ENCODE measurements at regions not wholly inside any gene's neighbourhood (a gene's known extent, or its start where the extent isn't known, plus 50 kb on each side); places are given as distances from the start of the nearest gene placed in this dataset.

DNA sequence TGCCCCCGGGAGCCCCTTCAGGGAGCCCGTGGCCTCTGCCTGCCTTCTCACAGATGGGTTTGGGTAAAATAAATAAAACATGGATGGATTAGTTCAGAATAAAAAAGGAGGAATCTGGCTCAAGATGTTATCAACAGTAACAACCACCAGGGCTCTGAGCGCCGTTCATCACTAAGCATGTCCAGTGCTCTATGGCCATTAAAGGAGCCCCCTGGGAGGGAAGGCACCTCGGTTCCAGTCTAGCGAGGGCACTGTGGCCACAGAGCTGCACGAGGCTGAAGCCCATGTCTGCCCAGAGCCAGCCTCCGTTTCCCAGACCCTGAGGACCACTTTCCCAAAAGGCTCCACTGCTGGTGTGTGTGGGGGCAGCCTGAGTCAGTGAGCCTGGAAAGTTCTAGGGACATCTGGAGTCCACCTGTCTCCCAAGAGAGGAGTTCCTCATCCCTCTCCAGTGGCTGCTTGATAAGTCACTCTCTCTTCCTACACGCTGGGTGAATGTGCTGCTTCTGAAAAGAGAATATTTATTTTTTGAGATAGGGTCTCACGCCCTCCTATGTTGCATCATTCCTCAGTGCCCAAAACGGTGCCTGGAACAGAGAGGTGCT lies 614.6 kb downstream of the TBC1D22A start:
- Histone ChIP-seq H3K27me3 (replicated peaks; ENCODE audit: insufficient read depth, low read length) (0 out of 2 replicates have a peak, but pooled peaks cover 4% of the 10 kb centered on the region), H4K20me1 (ENCODE audit: insufficient read depth, low read length) (no peaks in the 10 kb centered on the region), H3K9ac (ENCODE audit: low read length) (no peak overlapping the region), H3K4me3 (ENCODE audit: low read length) (no peak overlapping the region), H3K9me2 (replicated peaks; ENCODE audit: insufficient read depth, low read length) (no peaks in the 10 kb centered on the region), H3F3A (ENCODE audit: insufficient read depth, low read length) (no peaks in the 10 kb centered on the region), H3K27ac (ENCODE audit: low read length) (no peak overlapping the region), H3K4me1 (ENCODE audit: low read length) (no peaks in the 10 kb centered on the region), H3K9me3 (replicated peaks; ENCODE audit: insufficient read depth, low read length) (no peaks in the 10 kb centered on the region), H3K36me3 (replicated peaks; ENCODE audit: insufficient read depth, low read length) (no peaks in the 10 kb centered on the region), H3K4me2 (ENCODE audit: low read depth, low read length) (no peak overlapping the region), H2AFZ (ENCODE audit: low read length) (no peak overlapping the region), H3K79me2 (ENCODE audit: low read length) (no peaks in the 10 kb centered on the region)
- TF ChIP-seq EZH2 (optimal IDR thresholded peaks at IDR 0.05; ENCODE audit: low read depth, low read length) (no peak), EZH2phosphoT487 (IDR thresholded peaks at IDR 0.05; ENCODE audit: low read length) (no peak)
- TF ChIP-seq, protein P1, sequence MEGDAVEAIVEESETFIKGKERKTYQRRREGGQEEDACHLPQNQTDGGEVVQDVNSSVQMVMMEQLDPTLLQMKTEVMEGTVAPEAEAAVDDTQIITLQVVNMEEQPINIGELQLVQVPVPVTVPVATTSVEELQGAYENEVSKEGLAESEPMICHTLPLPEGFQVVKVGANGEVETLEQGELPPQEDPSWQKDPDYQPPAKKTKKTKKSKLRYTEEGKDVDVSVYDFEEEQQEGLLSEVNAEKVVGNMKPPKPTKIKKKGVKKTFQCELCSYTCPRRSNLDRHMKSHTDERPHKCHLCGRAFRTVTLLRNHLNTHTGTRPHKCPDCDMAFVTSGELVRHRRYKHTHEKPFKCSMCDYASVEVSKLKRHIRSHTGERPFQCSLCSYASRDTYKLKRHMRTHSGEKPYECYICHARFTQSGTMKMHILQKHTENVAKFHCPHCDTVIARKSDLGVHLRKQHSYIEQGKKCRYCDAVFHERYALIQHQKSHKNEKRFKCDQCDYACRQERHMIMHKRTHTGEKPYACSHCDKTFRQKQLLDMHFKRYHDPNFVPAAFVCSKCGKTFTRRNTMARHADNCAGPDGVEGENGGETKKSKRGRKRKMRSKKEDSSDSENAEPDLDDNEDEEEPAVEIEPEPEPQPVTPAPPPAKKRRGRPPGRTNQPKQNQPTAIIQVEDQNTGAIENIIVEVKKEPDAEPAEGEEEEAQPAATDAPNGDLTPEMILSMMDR (IDR thresholded peaks at IDR 0.05; ENCODE audit: low read length): no peak
- no peak for DNase-seq

DNA sequence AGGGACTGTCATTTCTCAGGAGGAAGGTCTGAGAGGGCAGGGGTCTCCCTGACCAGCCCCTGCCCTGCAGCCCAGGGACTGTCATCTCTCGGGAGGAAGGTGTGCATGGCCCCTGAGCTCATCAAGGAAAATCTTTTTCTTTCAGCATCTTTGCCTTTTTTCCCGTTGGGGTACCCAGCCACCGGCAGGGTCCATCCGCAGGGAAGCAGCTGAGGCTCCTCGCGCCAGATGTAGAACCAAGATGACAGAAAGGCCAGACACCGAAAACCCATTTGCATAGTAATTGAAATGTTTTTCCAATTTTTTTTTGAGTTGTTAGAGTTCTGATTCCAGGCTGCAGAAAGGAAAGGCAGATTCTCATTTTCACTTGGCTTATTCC lies 613.9 kb downstream of the TBC1D22A start:
- DNase-seq: no peak
- Histone ChIP-seq H3K79me2 (ENCODE audit: low read length) (no peaks in the 10 kb centered on the region), H3K4me3 (ENCODE audit: low read length) (no peak overlapping the region), H3F3A (ENCODE audit: insufficient read depth, low read length) (no peaks in the 10 kb centered on the region), H3K9me2 (replicated peaks; ENCODE audit: insufficient read depth, low read length) (no peaks in the 10 kb centered on the region), H3K4me2 (ENCODE audit: low read depth, low read length) (no peak overlapping the region), H3K27ac (ENCODE audit: low read length) (no peak overlapping the region), H2AFZ (ENCODE audit: low read length) (no peak overlapping the region), H3K4me1 (ENCODE audit: low read length) (no peaks in the 10 kb centered on the region), H3K9ac (ENCODE audit: low read length) (no peak overlapping the region), H3K27me3 (replicated peaks; ENCODE audit: insufficient read depth, low read length) (0 out of 2 replicates have a peak, but pooled peaks cover under 1% of the 10 kb centered on the region), H3K9me3 (replicated peaks; ENCODE audit: insufficient read depth, low read length) (no peaks in the 10 kb centered on the region), H3K36me3 (replicated peaks; ENCODE audit: insufficient read depth, low read length) (no peaks in the 10 kb centered on the region), H4K20me1 (ENCODE audit: insufficient read depth, low read length) (no peaks in the 10 kb centered on the region)
- TF ChIP-seq EZH2 (optimal IDR thresholded peaks at IDR 0.05; ENCODE audit: low read depth, low read length): no peak
- TF ChIP-seq, protein P1 (IDR thresholded peaks at IDR 0.05; ENCODE audit: low read length): no peak
- TF ChIP-seq EZH2phosphoT487 (IDR thresholded peaks at IDR 0.05; ENCODE audit: low read length): no peak

DNA sequence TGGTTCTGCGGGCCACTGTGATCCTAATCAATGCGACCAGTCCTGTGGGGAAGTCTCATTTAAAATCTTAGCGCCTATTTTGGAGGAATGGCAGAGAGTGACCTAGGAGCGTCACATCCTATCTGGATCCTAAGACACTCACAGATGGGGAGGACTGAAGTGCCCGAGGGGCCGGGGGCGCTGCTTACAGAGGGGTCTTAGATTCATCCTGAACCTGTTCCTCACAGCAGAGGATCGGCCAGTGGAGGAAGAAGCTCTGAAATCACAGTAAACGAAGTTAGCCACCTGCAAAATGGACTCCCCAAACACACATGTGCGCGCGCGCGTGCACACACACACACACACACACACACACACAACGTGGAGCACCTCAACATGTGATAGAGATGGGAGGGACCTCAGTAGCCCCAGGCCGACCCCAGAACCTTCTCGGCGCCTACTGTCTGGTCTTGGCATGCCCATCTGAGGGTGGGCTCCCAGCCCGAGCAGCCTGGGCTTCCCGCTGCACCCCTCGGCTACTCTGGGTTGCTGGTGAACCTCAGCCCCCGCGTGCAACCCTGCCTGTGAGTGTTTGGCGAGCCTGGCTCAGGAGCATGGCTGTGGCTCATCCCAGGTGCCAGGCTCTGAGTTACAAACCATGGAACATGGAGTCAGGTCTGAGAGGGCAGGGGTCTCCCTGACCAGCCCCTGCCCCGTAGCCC lies 613.3 kb downstream of the TBC1D22A start:
- Histone ChIP-seq H3K9ac (ENCODE audit: low read length) (no peak overlapping the region), H4K20me1 (ENCODE audit: insufficient read depth, low read length) (no peaks in the 10 kb centered on the region), H3K4me1 (ENCODE audit: low read length) (no peaks in the 10 kb centered on the region), H3K79me2 (ENCODE audit: low read length) (no peaks in the 10 kb centered on the region), H3F3A (ENCODE audit: insufficient read depth, low read length) (no peaks in the 10 kb centered on the region), H2AFZ (ENCODE audit: low read length) (no peak overlapping the region), H3K9me2 (replicated peaks; ENCODE audit: insufficient read depth, low read length) (no peaks in the 10 kb centered on the region), H3K27ac (ENCODE audit: low read length) (no peak overlapping the region), H3K4me2 (ENCODE audit: low read depth, low read length) (no peak overlapping the region), H3K27me3 (replicated peaks; ENCODE audit: insufficient read depth, low read length) (no peaks in the 10 kb centered on the region), H3K36me3 (replicated peaks; ENCODE audit: insufficient read depth, low read length) (no peaks in the 10 kb centered on the region), H3K4me3 (ENCODE audit: low read length) (no peak overlapping the region), H3K9me3 (replicated peaks; ENCODE audit: insufficient read depth, low read length) (no peaks in the 10 kb centered on the region)
- no peak for TF ChIP-seq EZH2 (optimal IDR thresholded peaks at IDR 0.05; ENCODE audit: low read depth, low read length)
- no peak for TF ChIP-seq EZH2phosphoT487 (IDR thresholded peaks at IDR 0.05; ENCODE audit: low read length)
- TF ChIP-seq, protein P1 (IDR thresholded peaks at IDR 0.05; ENCODE audit: low read length): no peak
- no peak for DNase-seq

Measured in MM.1S (cell line).